Ishikawa (cell line): ENCODE measurements at regions not wholly inside any gene's neighbourhood (a gene's known extent, or its start where the extent isn't known, plus 50 kb on each side); places are given as distances from the start of the nearest gene placed in this dataset.

Experiments
- CEBPB ChIP-seq: IDR thresholded peaks from 2 replicates; pipeline ENCODE4 v1.6.1; 2012
- CREB1 ChIP-seq: IDR thresholded peaks from 2 replicates; pipeline ENCODE4 v1.6.1; 2012; ENCODE audit warnings: low read depth
- EGR1 ChIP-seq: IDR thresholded peaks from 2 replicates; pipeline ENCODE4 v1.6.1; 2012
- EP300 ChIP-seq: IDR thresholded peaks from 2 replicates; pipeline ENCODE4 v1.6.1; 2012; ENCODE audit warnings: borderline replicate concordance
- FOXM1 ChIP-seq: IDR thresholded peaks from 2 replicates; pipeline ENCODE4 v1.6.1; 2012; ENCODE audit warnings: low read depth, borderline replicate concordance
- NFIC ChIP-seq: IDR thresholded peaks from 2 replicates; pipeline ENCODE4 v1.6.1; 2012
- RAD21 ChIP-seq: IDR thresholded peaks from 2 replicates; pipeline ENCODE4 v1.6.1; 2012; ENCODE audit warnings: low read depth
- TAF1 ChIP-seq: IDR thresholded peaks from 2 replicates; pipeline ENCODE4 v1.6.1; 2012; ENCODE audit warnings: low read depth, mild to moderate bottlenecking
- TCF12 ChIP-seq: IDR thresholded peaks from 2 replicates; pipeline ENCODE4 v1.6.1; 2012; ENCODE audit warnings: low read depth
- TEAD4 ChIP-seq: IDR thresholded peaks from 2 replicates; pipeline ENCODE4 v1.6.1; 2012
- USF1 ChIP-seq: IDR thresholded peaks from 2 replicates; pipeline ENCODE4 v1.6.1; 2012
- YY1 ChIP-seq: IDR thresholded peaks from 2 replicates; pipeline ENCODE4 v1.6.1; 2012; ENCODE audit warnings: low read depth
- ZBTB7A ChIP-seq: IDR thresholded peaks from 2 replicates; pipeline ENCODE4 v1.6.1; 2012; ENCODE audit warnings: low read depth
- TF ChIP-seq, protein P1 (sequence below): IDR thresholded peaks from 2 replicates; pipeline ENCODE4 v1.6.1; 2012
- TF ChIP-seq, protein P2 (sequence below): IDR thresholded peaks from 2 replicates; pipeline ENCODE4 v1.6.1; 2012; ENCODE audit warnings: low read depth, mild to moderate bottlenecking

GRCh38 chr2:71797035-71797810 lies 343.9 kb downstream of the DYSF start:
- TF ChIP-seq CEBPB (no peak), YY1 (no peak), TAF1 (no peak), ZBTB7A (no peak), TCF12 (no peak), TEAD4 (no peak), NFIC (no peak), FOXM1 (no peak), CREB1 (no peak), EP300 (no peak)
- TF ChIP-seq, protein P1, sequence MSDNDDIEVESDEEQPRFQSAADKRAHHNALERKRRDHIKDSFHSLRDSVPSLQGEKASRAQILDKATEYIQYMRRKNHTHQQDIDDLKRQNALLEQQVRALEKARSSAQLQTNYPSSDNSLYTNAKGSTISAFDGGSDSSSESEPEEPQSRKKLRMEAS = no peak

GRCh38 chr2:71796174-71796593 lies 342.8 kb downstream of the DYSF start:
- TF ChIP-seq RAD21 (no peak), CREB1 (no peak), CEBPB (no peak), USF1 (no peak), EP300 (no peak), TCF12 (no peak), FOXM1 (no peak), EGR1 (no peak), TEAD4 (no peak), NFIC (no peak), ZBTB7A (no peak), TAF1 (no peak), YY1 (no peak)
- TF ChIP-seq, protein P1 = no peak
- TF ChIP-seq, protein P2, sequence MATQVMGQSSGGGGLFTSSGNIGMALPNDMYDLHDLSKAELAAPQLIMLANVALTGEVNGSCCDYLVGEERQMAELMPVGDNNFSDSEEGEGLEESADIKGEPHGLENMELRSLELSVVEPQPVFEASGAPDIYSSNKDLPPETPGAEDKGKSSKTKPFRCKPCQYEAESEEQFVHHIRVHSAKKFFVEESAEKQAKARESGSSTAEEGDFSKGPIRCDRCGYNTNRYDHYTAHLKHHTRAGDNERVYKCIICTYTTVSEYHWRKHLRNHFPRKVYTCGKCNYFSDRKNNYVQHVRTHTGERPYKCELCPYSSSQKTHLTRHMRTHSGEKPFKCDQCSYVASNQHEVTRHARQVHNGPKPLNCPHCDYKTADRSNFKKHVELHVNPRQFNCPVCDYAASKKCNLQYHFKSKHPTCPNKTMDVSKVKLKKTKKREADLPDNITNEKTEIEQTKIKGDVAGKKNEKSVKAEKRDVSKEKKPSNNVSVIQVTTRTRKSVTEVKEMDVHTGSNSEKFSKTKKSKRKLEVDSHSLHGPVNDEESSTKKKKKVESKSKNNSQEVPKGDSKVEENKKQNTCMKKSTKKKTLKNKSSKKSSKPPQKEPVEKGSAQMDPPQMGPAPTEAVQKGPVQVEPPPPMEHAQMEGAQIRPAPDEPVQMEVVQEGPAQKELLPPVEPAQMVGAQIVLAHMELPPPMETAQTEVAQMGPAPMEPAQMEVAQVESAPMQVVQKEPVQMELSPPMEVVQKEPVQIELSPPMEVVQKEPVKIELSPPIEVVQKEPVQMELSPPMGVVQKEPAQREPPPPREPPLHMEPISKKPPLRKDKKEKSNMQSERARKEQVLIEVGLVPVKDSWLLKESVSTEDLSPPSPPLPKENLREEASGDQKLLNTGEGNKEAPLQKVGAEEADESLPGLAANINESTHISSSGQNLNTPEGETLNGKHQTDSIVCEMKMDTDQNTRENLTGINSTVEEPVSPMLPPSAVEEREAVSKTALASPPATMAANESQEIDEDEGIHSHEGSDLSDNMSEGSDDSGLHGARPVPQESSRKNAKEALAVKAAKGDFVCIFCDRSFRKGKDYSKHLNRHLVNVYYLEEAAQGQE = no peak

GRCh38 chr2:71795486-71795885 lies 342.1 kb downstream of the DYSF start:
- TF ChIP-seq TCF12 = no peak
- no peak for TF ChIP-seq TEAD4
- no peak for TF ChIP-seq NFIC
- no peak for TF ChIP-seq EGR1
- TF ChIP-seq, protein P1 = no peak
- no peak for TF ChIP-seq ZBTB7A
- TF ChIP-seq RAD21 = no peak
- TF ChIP-seq FOXM1 = no peak

DNA sequence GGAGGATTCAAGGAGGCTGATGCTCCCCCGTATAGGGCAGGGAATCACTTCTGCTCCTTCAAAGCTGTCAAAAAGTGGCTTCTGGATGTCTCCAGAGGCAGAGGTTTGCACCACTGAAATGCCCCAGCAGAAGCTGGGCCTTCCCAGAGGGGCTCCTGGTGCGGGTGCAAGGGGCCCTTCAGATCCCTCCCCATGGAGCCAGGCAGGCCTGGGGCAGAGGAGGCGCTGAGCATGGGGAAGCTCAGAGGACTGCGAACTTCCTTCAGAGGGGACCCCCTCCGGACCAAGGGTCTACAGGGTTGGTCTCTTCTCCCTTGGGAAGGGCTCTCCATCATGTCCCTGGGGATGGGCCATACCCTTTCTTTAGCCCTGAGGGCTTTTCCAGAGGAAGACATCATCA lies 341.2 kb downstream of the DYSF start:
- TF ChIP-seq FOXM1 = no peak
- no peak for TF ChIP-seq YY1
- TF ChIP-seq EGR1 = no peak
- no peak for TF ChIP-seq EP300
- TF ChIP-seq USF1 = no peak

- TF ChIP-seq YY1 = no peak
- no peak for TF ChIP-seq FOXM1
- no peak for TF ChIP-seq TAF1
- TF ChIP-seq RAD21 = no peak
- TF ChIP-seq, protein P1 = no peak
- no peak for TF ChIP-seq NFIC
- no peak for TF ChIP-seq CREB1
These were observed 340.6 kb downstream of the DYSF start for GRCh38 chr2:71793926-71794325.

GRCh38 chr2:71792926-71793761 lies 339.8 kb downstream of the DYSF start:
- TF ChIP-seq RAD21 (no peak), USF1 (no peak), EP300 (no peak), EGR1 (no peak), ZBTB7A (no peak), NFIC (no peak), YY1 (no peak), TCF12 (no peak), CEBPB (no peak), TEAD4 (no peak), FOXM1 (no peak), CREB1 (no peak)
- TF ChIP-seq, protein P1 = no peak
- TF ChIP-seq, protein P2 = no peak
